GM12874 (cell line): ENCODE measurements at regions not wholly inside any gene's neighbourhood (a gene's known extent, or its start where the extent isn't known, plus 50 kb on each side); places are given as distances from the start of the nearest gene placed in this dataset.

Experiments
- CTCF ChIP-seq: IDR thresholded peaks from 2 replicates; pipeline ENCODE4 v1.5.1; 2011; ENCODE audit warnings: low read depth, mild to moderate bottlenecking, control low read depth, low read length, moderate library complexity; ENCODE audit not compliant: insufficient read depth

DNA sequence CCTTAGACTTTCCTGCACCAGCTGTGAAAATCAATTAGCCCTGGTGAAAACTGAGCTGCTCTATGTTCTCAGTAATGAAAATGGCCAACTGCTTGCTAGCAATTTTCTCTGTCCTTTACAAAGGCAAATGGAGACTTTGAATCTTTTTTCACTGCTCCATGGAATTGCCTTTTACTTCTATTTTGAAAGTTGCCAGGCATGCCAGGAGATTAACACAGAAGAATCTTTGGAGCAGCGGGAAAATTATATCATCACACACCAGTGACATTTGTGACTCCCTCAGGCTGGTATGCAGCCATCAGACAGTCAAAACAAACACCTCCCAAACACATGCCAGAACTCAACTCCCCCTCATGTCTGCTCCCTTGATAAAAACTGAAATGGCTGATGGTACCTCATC, 872.0 kb upstream of the FLRT2 start:
- TF ChIP-seq CTCF, result no peak

DNA sequence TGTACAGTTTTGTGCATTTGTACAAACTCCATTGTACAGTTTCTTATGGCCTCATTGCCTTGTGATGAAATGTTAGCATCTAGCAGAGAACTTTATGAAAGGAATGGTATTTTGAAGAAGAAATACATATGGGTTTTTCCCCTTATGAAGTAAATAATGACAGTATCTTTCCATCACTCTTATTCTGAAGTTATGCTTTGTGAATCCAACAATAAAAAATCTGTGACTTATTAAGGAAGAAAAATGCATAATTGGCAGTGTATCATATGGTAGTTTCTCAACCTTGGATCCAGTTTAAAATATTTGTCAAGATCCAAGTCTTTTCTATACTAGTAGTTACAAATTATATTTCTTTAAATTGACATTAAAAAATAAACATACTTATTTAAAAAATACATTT, 859.1 kb upstream of the FLRT2 start:
- no peak for TF ChIP-seq CTCF

DNA sequence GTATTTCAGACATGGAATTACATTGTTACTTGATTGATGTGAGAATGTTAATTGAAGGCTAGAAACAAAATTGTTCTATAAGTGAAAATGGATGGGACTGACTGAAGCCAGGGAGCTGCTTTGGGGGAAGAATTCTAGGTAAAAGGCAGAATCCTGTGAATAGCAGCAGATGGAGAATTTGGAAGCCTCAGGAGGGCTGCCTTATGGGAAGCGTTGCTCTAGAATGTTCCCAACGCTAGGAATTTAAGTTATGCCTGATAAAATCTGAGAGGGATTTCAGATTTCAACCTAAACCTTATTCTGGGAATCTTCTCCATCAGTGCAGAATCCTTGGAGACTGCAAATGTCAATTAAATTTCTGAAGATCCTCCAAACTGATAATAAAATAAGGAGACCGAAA, 858.2 kb upstream of the FLRT2 start:
- TF ChIP-seq CTCF, result no peak

GRCh38 chr14:84674636-84675035, 855.3 kb upstream of the FLRT2 start:
- no peak for TF ChIP-seq CTCF

- TF ChIP-seq CTCF, result no peak
These were observed 843.4 kb upstream of the FLRT2 start for GRCh38 chr14:84686550-84686949.

- no peak for TF ChIP-seq CTCF
These were observed 841.5 kb upstream of the FLRT2 start for GRCh38 chr14:84688297-84689025.

GRCh38 chr14:84694161-84694560, 835.8 kb upstream of the FLRT2 start:
- TF ChIP-seq CTCF, result no peak
